Lower lobe of right lung (tissue), 2 donors: ENCODE measurements at regions not wholly inside any gene's neighbourhood (a gene's known extent, or its start where the extent isn't known, plus 50 kb on each side); places are given as distances from the start of the nearest gene placed in this dataset.
"Not testable (repeated sequence)": the region's sequence is repeated elsewhere in the genome, so short reads cannot be mapped to it uniquely, and the experiment has no call there.

ENCODE experiments used
- ATAC-seq, 2 donors: fragments of 200-7000 bp; cut with Tn5 transposase; one replicate each; pipeline ENCODE4 v1.9.1; 2020 to 2022; ENCODE audit warnings: mild to moderate bottlenecking in 2 of 2, moderate library complexity in 2 of 2
- DNase-seq: peaks from one replicate; pipeline ENCODE4 v3.0.0-alpha.2; 2020
- H3K27ac ChIP-seq: fragments of 200-600 bp; one replicate; pipeline ENCODE4 v1.8.0; 2022
- H3K27me3 ChIP-seq: fragments of 200-600 bp; one replicate; pipeline ENCODE4 v1.8.0; 2022; ENCODE audit warnings: low read depth
- H3K36me3 ChIP-seq: fragments of 200-600 bp; one replicate; pipeline ENCODE4 v1.8.0; 2022; ENCODE audit warnings: mild to moderate bottlenecking
- H3K4me1 ChIP-seq: fragments of 200-600 bp; one replicate; pipeline ENCODE4 v1.8.0; 2022
- H3K4me3 ChIP-seq: fragments of 200-600 bp; one replicate; pipeline ENCODE4 v1.8.0; 2022; ENCODE audit warnings: mild to moderate bottlenecking
- H3K9me3 ChIP-seq: fragments of 200-600 bp; one replicate; pipeline ENCODE4 v1.8.0; 2022
- intact Hi-C: fragments of 100-400 bp; cut with DNase I; formaldehyde crosslinking; loops from one replicate; pipeline ENCODE4 v1.11.0; 2022
- TF ChIP-seq, protein P1 (sequence below): fragments of 200-600 bp; IDR thresholded peaks from one replicate; pipeline ENCODE4 v1.8.0; 2022; ENCODE audit warnings: antibody characterized with exemption, mild to moderate bottlenecking
- donor health status: DM: no; HTN: yes; CAD: no; lungs with severe emphysema.

DNA sequence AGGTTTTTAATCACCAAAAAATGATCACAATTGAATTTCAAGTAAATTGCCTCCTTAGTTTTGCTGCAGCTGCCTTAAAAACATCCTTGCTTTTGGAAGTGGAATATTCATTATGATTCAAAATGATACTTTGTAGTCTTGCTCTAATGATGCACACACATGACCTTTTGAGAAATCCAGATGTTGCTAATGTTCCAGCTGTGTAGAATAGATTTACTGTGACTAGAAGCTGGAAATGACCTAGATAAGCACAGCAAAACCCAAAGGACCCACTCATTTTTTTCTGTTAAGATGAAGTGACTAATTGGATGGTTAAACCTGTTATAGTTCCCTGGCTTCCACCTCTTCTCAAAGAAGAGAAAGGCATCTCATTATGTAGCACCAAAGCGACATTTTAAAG, 64.6 kb upstream of the RALGPS2 start:
- TF ChIP-seq, protein P1, sequence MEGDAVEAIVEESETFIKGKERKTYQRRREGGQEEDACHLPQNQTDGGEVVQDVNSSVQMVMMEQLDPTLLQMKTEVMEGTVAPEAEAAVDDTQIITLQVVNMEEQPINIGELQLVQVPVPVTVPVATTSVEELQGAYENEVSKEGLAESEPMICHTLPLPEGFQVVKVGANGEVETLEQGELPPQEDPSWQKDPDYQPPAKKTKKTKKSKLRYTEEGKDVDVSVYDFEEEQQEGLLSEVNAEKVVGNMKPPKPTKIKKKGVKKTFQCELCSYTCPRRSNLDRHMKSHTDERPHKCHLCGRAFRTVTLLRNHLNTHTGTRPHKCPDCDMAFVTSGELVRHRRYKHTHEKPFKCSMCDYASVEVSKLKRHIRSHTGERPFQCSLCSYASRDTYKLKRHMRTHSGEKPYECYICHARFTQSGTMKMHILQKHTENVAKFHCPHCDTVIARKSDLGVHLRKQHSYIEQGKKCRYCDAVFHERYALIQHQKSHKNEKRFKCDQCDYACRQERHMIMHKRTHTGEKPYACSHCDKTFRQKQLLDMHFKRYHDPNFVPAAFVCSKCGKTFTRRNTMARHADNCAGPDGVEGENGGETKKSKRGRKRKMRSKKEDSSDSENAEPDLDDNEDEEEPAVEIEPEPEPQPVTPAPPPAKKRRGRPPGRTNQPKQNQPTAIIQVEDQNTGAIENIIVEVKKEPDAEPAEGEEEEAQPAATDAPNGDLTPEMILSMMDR, result no peak
- intact Hi-C loops, result no loop called here
- Histone ChIP-seq H3K27me3 (no peaks in the 10 kb centered on the region), H3K4me1 (no peaks in the 10 kb centered on the region), H3K9me3 (no peaks in the 10 kb centered on the region), H3K4me3 (no peak overlapping the region), H3K36me3 (no peaks in the 10 kb centered on the region), H3K27ac (no peak overlapping the region)
- DNase-seq (no peak), ATAC-seq (no peak)

DNA sequence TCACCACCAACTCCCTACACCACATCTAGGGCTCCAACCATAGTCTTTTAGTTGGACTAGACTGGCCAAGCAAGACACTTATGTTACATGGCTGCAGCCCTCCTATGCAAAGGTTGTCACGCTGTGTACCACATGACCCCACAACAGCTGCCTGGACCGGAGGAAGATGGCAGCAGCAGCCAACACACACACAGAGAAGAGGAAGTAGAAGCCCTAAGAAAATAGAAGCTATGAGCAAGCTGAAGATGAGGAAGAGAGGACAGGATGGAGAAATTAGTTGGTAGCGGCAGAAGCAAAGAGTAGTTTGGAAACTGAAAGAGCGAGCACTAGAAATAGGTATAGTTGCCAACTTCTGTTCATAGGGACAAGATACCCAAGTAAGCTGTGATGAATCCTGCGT, 60.8 kb upstream of the RALGPS2 start:
- intact Hi-C loops, result no loop called here
- Histone ChIP-seq H3K4me1 (no peaks in the 10 kb centered on the region), H3K4me3 (no peak overlapping the region), H3K9me3 (no peaks in the 10 kb centered on the region), H3K27ac (no peak overlapping the region), H3K36me3 (no peaks in the 10 kb centered on the region), H3K27me3 (no peaks in the 10 kb centered on the region)
- DNase-seq (no peak), ATAC-seq (peak in 1 of 2 donors; percentile 39)
- TF ChIP-seq, protein P1, result no peak

DNA sequence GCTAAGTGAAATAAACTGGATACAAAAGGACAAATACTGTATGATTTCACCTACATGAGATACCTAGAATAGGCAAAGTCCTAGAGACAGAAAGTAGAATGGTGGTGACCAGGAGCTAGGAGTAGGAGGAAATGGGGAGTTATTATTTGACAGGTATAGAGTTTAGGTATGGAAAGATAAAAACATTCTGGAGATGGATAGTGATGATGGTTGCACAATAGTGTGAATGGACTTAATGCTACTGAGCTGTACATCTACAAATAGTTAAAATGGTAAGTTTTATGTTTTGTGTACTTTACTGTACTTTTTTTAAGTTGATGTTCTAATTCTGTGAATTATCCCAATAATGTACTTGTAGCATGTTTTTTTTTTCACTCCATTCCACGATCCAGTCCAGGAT, 59.5 kb upstream of the RALGPS2 start:
- TF ChIP-seq, protein P1, result no peak
- Histone ChIP-seq H3K27ac (no peak overlapping the region), H3K27me3 (no peaks in the 10 kb centered on the region), H3K4me3 (no peak overlapping the region), H3K9me3 (no peaks in the 10 kb centered on the region), H3K36me3 (no peaks in the 10 kb centered on the region), H3K4me1 (no peaks in the 10 kb centered on the region)
- intact Hi-C loops, result no loop called here
- DNase-seq, result no peak
- ATAC-seq, result no peak

DNA sequence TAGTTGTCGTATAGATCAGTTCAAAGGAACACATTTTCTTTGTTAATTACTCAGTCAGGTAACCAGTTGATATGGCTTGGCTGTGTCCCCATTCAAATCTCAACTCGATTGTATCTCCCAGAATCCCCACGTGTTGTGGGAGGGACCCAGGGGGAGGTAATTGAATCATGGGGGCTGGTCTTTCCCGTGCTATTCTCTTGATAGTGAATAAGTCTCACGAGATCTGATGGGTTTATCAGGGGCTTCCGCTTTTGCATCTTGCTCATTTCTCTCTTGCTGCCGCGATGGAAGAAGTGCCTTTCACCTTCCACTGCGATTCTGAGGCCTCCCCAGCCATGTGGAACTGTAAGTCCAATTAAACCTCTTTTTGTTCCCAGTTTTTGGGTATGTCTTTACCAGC, 58.2 kb upstream of the RALGPS2 start:
- H3K4me3 ChIP-seq, H3K9me3 ChIP-seq, H3K27ac ChIP-seq, DNase-seq, H3K27me3 ChIP-seq, intact Hi-C loops, H3K4me1 ChIP-seq, H3K36me3 ChIP-seq, ATAC-seq: not testable (repeated sequence)

GRCh38 chr1:178672434-178672833, 52.6 kb upstream of the RALGPS2 start:
- no peaks in the 10 kb centered on the region for H3K4me1 ChIP-seq
- DNase-seq (no peak), ATAC-seq (no peak)
- TF ChIP-seq, protein P1, result no peak
- intact Hi-C loops, result no loop called here
- no peak overlapping the region for H3K4me3 ChIP-seq
- H3K36me3 ChIP-seq, result no peaks in the 10 kb centered on the region
- H3K9me3 ChIP-seq, result no peaks in the 10 kb centered on the region
- H3K27ac ChIP-seq, result no peak overlapping the region
- no peaks in the 10 kb centered on the region for H3K27me3 ChIP-seq

GRCh38 chr1:178674559-178674958, 50.5 kb upstream of the RALGPS2 start:
- H3K27ac ChIP-seq, intact Hi-C loops, H3K27me3 ChIP-seq, H3K4me3 ChIP-seq, H3K9me3 ChIP-seq, H3K36me3 ChIP-seq, H3K4me1 ChIP-seq, ATAC-seq, DNase-seq: not testable (repeated sequence)
